Esophagus squamous epithelium (tissue), 5 donors: ENCODE measurements at regions not wholly inside any gene's neighbourhood (a gene's known extent, or its start where the extent isn't known, plus 50 kb on each side); places are given as distances from the start of the nearest gene placed in this dataset.

Source experiments
- DNase-seq: peaks from one replicate; lab custom pipeline; 2025; lab: John Stamatoyannopoulos, UW
- H3K27ac ChIP-seq, 4 donors: fragments of 200-600 bp; sonication (generic); one replicate each; pipeline ENCODE4 v1.5.1; 2016 to 2019; ENCODE audit warnings: mild to moderate bottlenecking in 1 of 4
- H3K27me3 ChIP-seq, 4 donors: fragments of 200-600 bp; sonication (generic); 1 replicate in 3 of 4; 2 replicates in 1 of 4; pipeline versions ENCODE4 v1.5.1 to v1.6.0; 2017 to 2021; ENCODE audit warnings: antibody characterized with exemption in 1 of 4
- H3K36me3 ChIP-seq, 3 donors: fragments of 200-600 bp; sonication (generic); one replicate each; pipeline ENCODE4 v1.5.1; 2016 to 2019
- H3K4me1 ChIP-seq, 3 donors: fragments of 200-600 bp; sonication (generic); one replicate each; pipeline ENCODE4 v1.5.1; 2017 to 2019
- H3K4me3 ChIP-seq, 4 donors: fragments of 200-600 bp; sonication (generic); 1 replicate in 3 of 4; 2 replicates in 1 of 4; pipeline ENCODE4 v1.5.1; 2016 to 2019; ENCODE audit warnings: mild to moderate bottlenecking in 2 of 4, moderate library complexity in 1 of 4
- H3K9me3 ChIP-seq, 3 donors: fragments of 200-600 bp; sonication (generic); one replicate each; pipeline ENCODE4 v1.5.1; 2016 to 2019
- POLR2A ChIP-seq, 4 donors: fragments of 450-650 bp; IDR thresholded peaks; one replicate each; pipeline ENCODE4 v1.6.1; 2017; ENCODE audit warnings: antibody characterized with exemption in 4 of 4, mild to moderate bottlenecking in 4 of 4, moderate library complexity in 3 of 4
- whole genome bisulfite sequencing, 2 donors: methylation state at CpG; one replicate each; pipeline ENCODE4 v1.1.5; 2018; 5-methylcytosine and 5-hydroxymethylcytosine counted together
- intact Hi-C: fragments of 100-400 bp; cut with DNase I; formaldehyde crosslinking; loops from one replicate; pipeline ENCODE4 v1.15.0; 2022
- TF ChIP-seq, protein P1 (sequence below), 6 experiments: fragments of 450-650 bp in 4 of 6; fragments of 200-600 bp in 2 of 6; sonication (generic) in 2 of 6; IDR thresholded peaks; one replicate each; pipeline ENCODE4 v1.5.1; 2016 to 2019; ENCODE audit warnings: antibody characterized with exemption in 6 of 6, mild to moderate bottlenecking in 4 of 6, moderate library complexity in 4 of 6
- donor health status: DM: yes; HTN: yes; CAD: no.

GRCh38 chr14:34063470-34064164, 112.7 kb upstream of the EGLN3 start:
- H3K9me3 ChIP-seq: no peaks in the 10 kb centered on the region
- DNase-seq: no peak
- TF ChIP-seq, protein P1, sequence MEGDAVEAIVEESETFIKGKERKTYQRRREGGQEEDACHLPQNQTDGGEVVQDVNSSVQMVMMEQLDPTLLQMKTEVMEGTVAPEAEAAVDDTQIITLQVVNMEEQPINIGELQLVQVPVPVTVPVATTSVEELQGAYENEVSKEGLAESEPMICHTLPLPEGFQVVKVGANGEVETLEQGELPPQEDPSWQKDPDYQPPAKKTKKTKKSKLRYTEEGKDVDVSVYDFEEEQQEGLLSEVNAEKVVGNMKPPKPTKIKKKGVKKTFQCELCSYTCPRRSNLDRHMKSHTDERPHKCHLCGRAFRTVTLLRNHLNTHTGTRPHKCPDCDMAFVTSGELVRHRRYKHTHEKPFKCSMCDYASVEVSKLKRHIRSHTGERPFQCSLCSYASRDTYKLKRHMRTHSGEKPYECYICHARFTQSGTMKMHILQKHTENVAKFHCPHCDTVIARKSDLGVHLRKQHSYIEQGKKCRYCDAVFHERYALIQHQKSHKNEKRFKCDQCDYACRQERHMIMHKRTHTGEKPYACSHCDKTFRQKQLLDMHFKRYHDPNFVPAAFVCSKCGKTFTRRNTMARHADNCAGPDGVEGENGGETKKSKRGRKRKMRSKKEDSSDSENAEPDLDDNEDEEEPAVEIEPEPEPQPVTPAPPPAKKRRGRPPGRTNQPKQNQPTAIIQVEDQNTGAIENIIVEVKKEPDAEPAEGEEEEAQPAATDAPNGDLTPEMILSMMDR (IDR thresholded peaks at IDR 0.05): no peak
- no peak for TF ChIP-seq POLR2A (IDR thresholded peaks at IDR 0.05)
- intact Hi-C loops: no loop called here
- peaks cover 0 to 36% (median 5%) of the 10 kb centered on the region in 3 donors for H3K4me1 ChIP-seq
- H3K36me3 ChIP-seq: no peaks in the 10 kb centered on the region
- WGBS, 2 donors: 52 to 60% methylated on average over 8 to 9 of the region's 9 CpGs
- no peak overlapping the region for H3K4me3 ChIP-seq
- peaks cover 0 to 3% (median 0%) of the 10 kb centered on the region in 4 donors for H3K27me3 ChIP-seq
- H3K27ac ChIP-seq: peak overlapping the region in 2 of 4 donors; percentile 1 to 37

GRCh38 chr14:34063042-34063441, 112.2 kb upstream of the EGLN3 start:
- peaks cover 0 to 36% (median 5%) of the 10 kb centered on the region in 3 donors for H3K4me1 ChIP-seq
- no peak overlapping the region for H3K4me3 ChIP-seq
- 70 to 80% methylated on average over 1 of the region's 1 CpG for WGBS, 2 donors
- no peak for TF ChIP-seq POLR2A (IDR thresholded peaks at IDR 0.05)
- TF ChIP-seq, protein P1 (IDR thresholded peaks at IDR 0.05): no peak
- no peaks in the 10 kb centered on the region for H3K9me3 ChIP-seq
- H3K27ac ChIP-seq: peak overlapping the region in 2 of 4 donors; percentile 1 to 37
- no peaks in the 10 kb centered on the region for H3K36me3 ChIP-seq
- no peak for DNase-seq
- intact Hi-C loops: no loop called here
- H3K27me3 ChIP-seq: peaks cover 0 to 3% (median 0%) of the 10 kb centered on the region in 4 donors

DNA sequence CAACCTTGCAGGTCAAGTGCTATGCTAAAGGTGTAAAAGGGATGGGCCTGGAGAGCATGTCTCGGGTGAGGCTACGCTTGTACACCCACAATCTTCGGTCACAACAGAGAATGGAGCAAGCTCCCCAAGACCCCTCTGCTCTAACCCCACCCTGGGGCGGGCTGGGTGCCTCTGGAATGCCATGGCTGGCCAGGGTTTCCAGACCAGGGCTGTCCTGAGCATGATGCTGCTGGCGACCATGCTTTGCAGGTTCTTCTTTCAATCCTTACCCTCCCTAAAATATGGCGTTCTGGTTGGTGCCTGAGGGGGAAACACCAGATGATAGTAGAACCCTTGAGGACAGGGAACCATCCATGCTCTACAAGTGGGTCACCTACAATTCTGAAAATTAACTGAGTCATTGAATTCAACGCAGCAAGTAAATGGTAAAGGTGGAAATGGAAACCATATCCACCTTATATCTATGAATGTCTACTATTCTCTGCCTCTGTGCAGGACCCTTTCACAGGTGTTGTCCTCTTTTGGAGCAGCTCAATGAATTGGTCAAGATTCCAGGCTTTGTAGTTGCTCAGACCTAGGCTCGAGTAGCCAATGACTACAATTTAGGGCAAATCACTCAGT, 111.6 kb upstream of the EGLN3 start:
- WGBS, 2 donors: 87 to 91% methylated on average over 7 to 8 of the region's 8 CpGs
- H3K27me3 ChIP-seq: peaks cover 0 to 3% (median 0%) of the 10 kb centered on the region in 4 donors
- no peaks in the 10 kb centered on the region for H3K9me3 ChIP-seq
- no peak overlapping the region for H3K27ac ChIP-seq
- H3K4me3 ChIP-seq: no peak overlapping the region
- intact Hi-C loops: no loop called here
- no peaks in the 10 kb centered on the region for H3K36me3 ChIP-seq
- TF ChIP-seq POLR2A (IDR thresholded peaks at IDR 0.05): no peak
- TF ChIP-seq, protein P1 (IDR thresholded peaks at IDR 0.05): no peak
- no peak for DNase-seq
- H3K4me1 ChIP-seq: peaks cover 0 to 36% (median 5%) of the 10 kb centered on the region in 3 donors

GRCh38 chr14:34060651-34060999, 109.8 kb upstream of the EGLN3 start:
- Histone ChIP-seq H3K27me3 (peaks cover 0 to 3% (median 0%) of the 10 kb centered on the region in 4 donors), H3K4me3 (peak overlapping the region; percentile 50 to 78 (median 61)), H3K27ac (peak overlapping the region; percentile 87 to 92 (median 91)), H3K36me3 (no peaks in the 10 kb centered on the region), H3K4me1 (peaks cover 0 to 36% (median 5%) of the 10 kb centered on the region in 3 donors), H3K9me3 (no peaks in the 10 kb centered on the region)
- intact Hi-C loops: no loop called here
- no peak for DNase-seq
- TF ChIP-seq, protein P1 (IDR thresholded peaks at IDR 0.05): no peak
- TF ChIP-seq POLR2A (IDR thresholded peaks at IDR 0.05): no peak
- 22 to 52% methylated on average over 6 to 12 of the region's 16 CpGs for WGBS, 2 donors
